HepG2 (cell line): ENCODE measurements at regions not wholly inside any gene's neighbourhood (a gene's known extent, or its start where the extent isn't known, plus 50 kb on each side); places are given as distances from the start of the nearest gene placed in this dataset.

ENCODE experiments used
- ATAC-seq: fragments of 200-7000 bp; cut with Tn5 transposase; 3 replicates; pipeline ENCODE4 v1.9.1; 2020; ENCODE audit warnings: mild to moderate bottlenecking, moderate library complexity
- BruUV-seq: library from RNA; stranded (reverse); fragments of 400-500 nt; replicated peaks from 2 replicates; lab custom pipeline; 2021; lab: Mats Ljungman, UMichigan
- CTCF ChIA-PET: fragments of 300-600 bp; formaldehyde crosslinking; extraction: SDS; loops from one replicate; lab custom pipeline; 2021; ENCODE audit warnings: low total read pairs, inconsistent platforms, low intra/inter-chr PET ratio; lab: Yijun Ruan, JAX
- POLR2A ChIA-PET: fragments of 350-600 bp; sonication (Branson Sonifier 250); formaldehyde crosslinking; loops from one replicate; lab custom pipeline; 2020; ENCODE audit warnings: antibody characterized with exemption, inconsistent platforms; lab: Yijun Ruan, JAX
- DNase-seq: peaks from one replicate; pipeline ENCODE4 v3.0.0-alpha.2; 2015; ENCODE audit warnings: low spot score
- FAIRE-seq: peaks from 3 replicates; lab custom pipeline; 2011; peaks lifted over from hg19 to GRCh38; lab: Jason Lieb, UNC
- H2AFZ ChIP-seq: one replicate; pipeline ENCODE4 v1.6.1; 2011; ENCODE audit warnings: low read length, inconsistent platforms
- H3K27ac ChIP-seq: fragments of 300-600 bp; 3 replicates; pipeline ENCODE4 v1.8.0; 2011; ENCODE audit warnings: mixed run types, mild to moderate bottlenecking, mixed read lengths, low read length, inconsistent platforms; ENCODE audit not compliant: insufficient read depth; ENCODE audit errors: extremely low read length
- H3K27me3 ChIP-seq, 2 experiments: fragments of 200-600 bp in 1 of 2; 2 replicates in 1 of 2; 3 replicates in 1 of 2; pipeline versions ENCODE4 v1.6.0 to v1.8.0; 2011; ENCODE audit warnings: low read length in 2 of 2, mild to moderate bottlenecking in 2 of 2, moderate library complexity in 2 of 2, inconsistent platforms in 1 of 2; ENCODE audit not compliant: insufficient read depth in 2 of 2, control insufficient read depth in 1 of 2
- H3K36me3 ChIP-seq, 2 experiments: fragments of 200-600 bp in 1 of 2; replicated peaks in 1 of 2; 2 replicates in 1 of 2; 3 replicates in 1 of 2; pipeline versions ENCODE4 v1.5.1 to v1.8.0; 2011; ENCODE audit warnings: low read length in 2 of 2, inconsistent platforms in 1 of 2; ENCODE audit not compliant: insufficient read depth in 2 of 2, control insufficient read depth in 1 of 2
- H3K4me1 ChIP-seq: 2 replicates; pipeline ENCODE4 v1.5.1; 2012; ENCODE audit warnings: low read length, inconsistent platforms; ENCODE audit not compliant: insufficient read depth
- H3K4me2 ChIP-seq: 2 replicates; pipeline ENCODE4 v1.6.0; 2011; ENCODE audit warnings: low read depth, low read length, inconsistent platforms
- H3K4me3 ChIP-seq, 3 experiments: fragments of 200-600 bp in 1 of 3; sonication (generic), shearing (Covaris generic) in 1 of 3; replicated peaks in 1 of 3; 2 replicates each; pipeline ENCODE4 v1.5.1; 2011 to 2016; ENCODE audit warnings: low read length in 3 of 3, inconsistent platforms in 2 of 3, low read depth in 2 of 3, mild to moderate bottlenecking in 2 of 3, control low read depth in 1 of 3, mixed read lengths in 1 of 3; ENCODE audit not compliant: insufficient read depth in 1 of 3
- H3K79me2 ChIP-seq: one replicate; pipeline ENCODE4 v1.6.1; 2011; ENCODE audit warnings: low read length, inconsistent platforms; ENCODE audit not compliant: insufficient read depth
- H3K9ac ChIP-seq: 2 replicates; pipeline ENCODE4 v1.6.0; 2011; ENCODE audit warnings: mild to moderate bottlenecking, low read depth, low read length, inconsistent platforms; ENCODE audit not compliant: insufficient read depth
- H3K9me3 ChIP-seq: 2 replicates; pipeline ENCODE4 v1.5.1; 2012; ENCODE audit warnings: mild to moderate bottlenecking, low read length
- H4K20me1 ChIP-seq: 2 replicates; pipeline ENCODE4 v1.6.0; 2011; ENCODE audit warnings: inconsistent platforms, mild to moderate bottlenecking, low read length, moderate library complexity; ENCODE audit not compliant: insufficient read depth
- CSRNP2 ChIP-seq: sonication (generic); formaldehyde crosslinking; conservative IDR thresholded peaks from 2 replicates; pipeline ENCODE4 v1.8.0; 2022; ENCODE audit warnings: low read depth, missing genetic modification reagents
- EP300 ChIP-seq, 3 experiments: sonication (generic) in 1 of 3; formaldehyde crosslinking in 1 of 3; IDR thresholded peaks; 2 replicates each; pipeline versions ENCODE4 v1.5.1 to v1.6.1; 2011 to 2020; ENCODE audit warnings: low read depth in 2 of 3, low read length in 2 of 3, borderline replicate concordance in 1 of 3, improper control_type of control experiment in 1 of 3, mild to moderate bottlenecking in 1 of 3, missing genetic modification reagents in 1 of 3, moderate library complexity in 1 of 3
- FOXP1 ChIP-seq, 2 experiments: fragments of 450-650 bp in 1 of 2; IDR thresholded peaks; 2 replicates each; pipeline ENCODE4 v1.6.1; 2017 to 2018; ENCODE audit warnings: antibody characterized with exemption in 1 of 2
- REL ChIP-seq: sonication (generic); formaldehyde crosslinking; conservative IDR thresholded peaks from 2 replicates; pipeline ENCODE4 v1.8.0; 2022; ENCODE audit warnings: mild to moderate bottlenecking, missing genetic modification reagents, moderate library complexity
- XRCC5 ChIP-seq: fragments of 200-400 bp; formaldehyde crosslinking; optimal IDR thresholded peaks from 2 replicates; pipeline ENCODE3; 2017; ENCODE audit warnings: mild to moderate bottlenecking, low read length
- ZBTB20 ChIP-seq: sonication (generic); formaldehyde crosslinking; IDR thresholded peaks from 2 replicates; pipeline ENCODE4 v1.8.1; 2023; ENCODE audit warnings: missing genetic modification reagents, low read depth, mild to moderate bottlenecking, borderline replicate concordance
- ZFY ChIP-seq: sonication (generic); formaldehyde crosslinking; IDR thresholded peaks from 2 replicates; pipeline ENCODE4 v1.4.0; 2020; ENCODE audit warnings: missing genetic modification reagents
- ZGPAT ChIP-seq: IDR thresholded peaks from 2 replicates; pipeline ENCODE4 v1.6.1; 2016; ENCODE audit warnings: mild to moderate bottlenecking
- ZNF280D ChIP-seq: sonication (generic); formaldehyde crosslinking; IDR thresholded peaks from 2 replicates; pipeline ENCODE4 v1.5.1; 2020; ENCODE audit warnings: mild to moderate bottlenecking, missing genetic modification reagents
- ZNF44 ChIP-seq: sonication (generic); formaldehyde crosslinking; IDR thresholded peaks from 2 replicates; pipeline ENCODE4 v1.5.1; 2020; ENCODE audit warnings: mild to moderate bottlenecking, missing genetic modification reagents
- ZNF569 ChIP-seq: sonication (generic); formaldehyde crosslinking; IDR thresholded peaks from 2 replicates; pipeline ENCODE4 v1.5.0; 2020; ENCODE audit warnings: mild to moderate bottlenecking, missing genetic modification reagents, moderate library complexity, borderline replicate concordance
- ZSCAN21 ChIP-seq: sonication (generic); formaldehyde crosslinking; IDR thresholded peaks from 2 replicates; pipeline ENCODE4 v1.8.0; 2022; ENCODE audit warnings: mild to moderate bottlenecking, missing genetic modification reagents, moderate library complexity, borderline replicate concordance
- in situ Hi-C: cut with HindIII; loops from 2 replicates; pipeline ENCODE4 v1.10.0; 2017; ENCODE audit warnings: low pct_unique_long_range_greater_than_20kb; ENCODE audit not compliant: extremely low pct_ligation_motif_present
- intact Hi-C: fragments of 100-400 bp; cut with micrococcal nuclease; formaldehyde crosslinking; loops from one replicate; pipeline ENCODE4 v1.10.0; 2022; ENCODE audit not compliant: unreplicated experiment

GRCh38 chr14:46137786-46138185 is 513.8 kb downstream of the RPL10L start:
- Histone ChIP-seq H3K27ac (no peak overlapping the region), H3K9me3 (peaks cover 36% of the 10 kb centered on the region), H2AFZ (no peak overlapping the region), H4K20me1 (no peaks in the 10 kb centered on the region), H3K4me3 (no peak overlapping the region), H3K27me3 (no peaks in the 10 kb centered on the region), H3K36me3 (no peaks in the 10 kb centered on the region), H3K9ac (no peak overlapping the region), H3K4me2 (no peak overlapping the region), H3K79me2 (no peaks in the 10 kb centered on the region), H3K4me1 (no peaks in the 10 kb centered on the region)
- FAIRE-seq (no peak), ATAC-seq (no peak), DNase-seq (no peak)
- in situ Hi-C loops (no loop called here), intact Hi-C loops (no loop called here)
- ChIA-PET POLR2A (no interaction called here), CTCF (no interaction called here)
- TF ChIP-seq ZNF280D (CRISPR knock-in tag) (no peak), ZNF44 (CRISPR knock-in tag) (no peak), FOXP1 (IDR thresholded peaks at IDR 0.05) (no peak), FOXP1 (CRISPR knock-in tag; IDR thresholded peaks at IDR 0.05) (no peak), CSRNP2 (no peak), ZBTB20 (CRISPR knock-in tag) (no peak), ZSCAN21 (CRISPR knock-in tag) (no peak), ZGPAT (no peak), XRCC5 (no peak), ZFY (no peak), REL (CRISPR knock-in tag) (no peak), ZNF569 (CRISPR knock-in tag) (no peak), EP300 (IDR thresholded peaks at IDR 0.05; ENCODE audit: low read depth in 2 of 2, low read length in 2 of 2) (no peak), EP300 (CRISPR knock-in tag; IDR thresholded peaks at IDR 0.05; ENCODE audit: borderline replicate concordance) (no peak)
- no TSS peak for BruUV-seq
